Pancreas (tissue), 10 donors: ENCODE measurements at regions not wholly inside any gene's neighbourhood (a gene's known extent, or its start where the extent isn't known, plus 50 kb on each side); places are given as distances from the start of the nearest gene placed in this dataset.

Experiments used
- ATAC-seq, 4 donors: fragments of 200-7000 bp; cut with Tn5 transposase; one replicate each; pipeline versions ENCODE4 v1.8.0 to v1.9.1; 2020; ENCODE audit warnings: mild to moderate bottlenecking in 4 of 4, moderate library complexity in 4 of 4
- DNase-seq, 6 donors: peaks; one replicate each; pipeline ENCODE4 v3.0.0-alpha.2; 2020
- FAIRE-seq: peaks from 2 replicates; lab custom pipeline; 2012; peaks lifted over from hg19 to GRCh38; lab: Jason Lieb, UNC
- H3K27ac ChIP-seq, 4 donors: fragments of 200-600 bp; sonication (generic); 1 replicate in 3 of 4; 2 replicates in 1 of 4; pipeline versions ENCODE4 v1.5.0 to v1.8.0; 2020
- H3K27me3 ChIP-seq, 4 donors: fragments of 200-600 bp; one replicate each; pipeline ENCODE4 v1.8.0; 2021
- H3K36me3 ChIP-seq, 3 donors: fragments of 200-600 bp; sonication (generic) in 1 of 3; one replicate each; pipeline versions ENCODE4 v1.5.0 to v1.8.0; 2020 to 2021
- H3K4me1 ChIP-seq, 3 donors: fragments of 200-600 bp; one replicate each; pipeline ENCODE4 v1.8.0; 2021
- H3K4me3 ChIP-seq, 4 donors: fragments of 200-600 bp; sonication (generic) in 2 of 4; one replicate each; pipeline versions ENCODE4 v1.5.0 to v1.8.0; 2020 to 2021
- H3K9me3 ChIP-seq, 4 donors: fragments of 200-600 bp; one replicate each; pipeline ENCODE4 v1.8.0; 2021
- WGBS, 2 donors: extraction: QIAGEN DNeasy Blood & Tissue Kit; methylation state at CpG; one replicate each; pipeline ENCODE4 v1.1.7; 2013; 5-methylcytosine and 5-hydroxymethylcytosine counted together
- intact Hi-C, 3 donors: fragments of 100-400 bp; cut with DNase I; formaldehyde crosslinking; loops; one replicate each; pipeline versions ENCODE4 v1.11.1 to v1.14.2; 2022
- TF ChIP-seq, protein P1 (sequence below), 4 donors: fragments of 200-600 bp; sonication (generic) in 3 of 4; IDR thresholded peaks; one replicate each; pipeline versions ENCODE4 v1.5.0 to v1.8.0; 2021; ENCODE audit warnings: antibody characterized with exemption in 4 of 4
- donor health status: healthy with polysubstance abuse.
- donor health status: DM: no; HTN: no; CAD: no; lungs with moderate emphysema.
- donor health status: DM: no; HTN: no; CAD: no.
- donor health status: control.
- donor health status: control.
- donor health status: Bipolar disorder and iron deficiency.
- donor health status: DM: yes; HTN: yes; CAD: no.
- donor health status: DM: no; HTN: no; CAD: no.
- donor health status: DM: no; HTN: no; CAD: no.
- donor health status: DM: yes; HTN: yes; CAD: no.

DNA sequence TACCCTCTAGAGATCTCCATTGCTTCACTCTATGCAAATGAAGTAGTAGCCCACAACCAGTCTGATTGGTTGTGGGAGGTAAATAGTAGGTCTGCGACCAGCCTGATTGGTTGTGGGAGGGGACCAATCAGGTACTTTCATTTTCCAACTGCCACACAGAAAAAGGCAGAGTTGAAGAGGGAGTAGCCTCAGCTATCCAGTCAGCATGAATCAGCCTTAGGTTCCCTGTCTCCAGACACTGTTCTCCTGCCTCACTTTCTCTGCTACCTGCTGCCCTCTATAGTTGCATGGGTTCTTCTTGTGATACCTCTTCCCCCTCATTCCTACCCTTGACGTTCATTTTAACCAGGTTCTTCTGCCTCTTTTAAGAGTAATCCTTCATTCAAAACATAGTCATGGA is 114.5 kb upstream of the LYZL1 start:
- FAIRE-seq = no peak

DNA sequence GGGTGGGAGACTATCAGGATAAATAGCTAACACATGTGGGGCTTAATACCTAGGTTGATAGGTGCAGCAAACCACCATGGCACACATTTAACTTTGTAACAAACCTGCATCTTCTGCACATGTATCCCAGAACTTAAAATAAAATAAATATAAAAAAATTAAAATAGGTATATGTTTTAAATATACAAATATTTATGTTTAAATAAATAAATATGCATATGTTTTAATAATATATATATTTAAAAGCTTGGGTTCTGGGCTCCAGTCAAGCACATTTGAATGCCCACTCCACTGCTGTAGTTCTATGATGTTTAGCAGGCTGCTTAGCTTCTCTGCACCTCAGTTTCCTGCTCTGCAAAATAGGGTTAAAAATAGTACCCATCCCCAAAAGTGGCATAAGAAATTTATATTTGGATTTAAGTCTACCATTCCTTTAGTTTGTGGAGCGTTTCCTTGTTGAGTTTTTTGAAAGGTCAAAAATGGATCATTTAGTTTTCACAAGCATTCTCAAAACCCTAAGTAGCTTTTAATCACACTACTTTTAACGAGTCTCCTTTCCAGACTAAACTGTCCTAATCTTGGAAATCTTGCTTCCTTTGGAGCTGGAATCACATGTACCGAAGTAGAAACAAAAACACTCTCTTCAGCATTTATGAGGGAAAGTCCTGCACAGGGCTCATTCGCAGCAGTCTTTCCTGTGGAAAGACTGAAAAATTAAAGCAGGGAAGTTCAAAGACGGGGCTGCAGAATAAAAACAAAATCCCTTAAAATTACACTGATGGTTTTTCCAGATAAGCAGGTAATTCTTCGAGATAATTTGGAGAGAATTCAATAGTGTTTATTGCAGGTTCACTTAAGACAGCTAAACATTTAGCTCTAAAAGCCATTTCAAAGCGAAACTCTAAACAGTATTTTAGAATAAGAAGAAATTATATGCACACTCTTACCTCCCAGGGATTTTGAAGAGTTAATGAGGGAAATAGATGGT is 111.7 kb upstream of the LYZL1 start:
- no peak for ATAC-seq
- 53 to 63% methylated on average over 7 of the region's 7 CpGs for WGBS, 2 donors
- H3K27me3 ChIP-seq = no peaks in the 10 kb centered on the region
- no peaks in the 10 kb centered on the region for H3K36me3 ChIP-seq
- no peaks in the 10 kb centered on the region for H3K9me3 ChIP-seq
- DNase-seq = no peak
- intact Hi-C loops = no loop called here
- H3K4me1 ChIP-seq = no peaks in the 10 kb centered on the region
- TF ChIP-seq, protein P1, sequence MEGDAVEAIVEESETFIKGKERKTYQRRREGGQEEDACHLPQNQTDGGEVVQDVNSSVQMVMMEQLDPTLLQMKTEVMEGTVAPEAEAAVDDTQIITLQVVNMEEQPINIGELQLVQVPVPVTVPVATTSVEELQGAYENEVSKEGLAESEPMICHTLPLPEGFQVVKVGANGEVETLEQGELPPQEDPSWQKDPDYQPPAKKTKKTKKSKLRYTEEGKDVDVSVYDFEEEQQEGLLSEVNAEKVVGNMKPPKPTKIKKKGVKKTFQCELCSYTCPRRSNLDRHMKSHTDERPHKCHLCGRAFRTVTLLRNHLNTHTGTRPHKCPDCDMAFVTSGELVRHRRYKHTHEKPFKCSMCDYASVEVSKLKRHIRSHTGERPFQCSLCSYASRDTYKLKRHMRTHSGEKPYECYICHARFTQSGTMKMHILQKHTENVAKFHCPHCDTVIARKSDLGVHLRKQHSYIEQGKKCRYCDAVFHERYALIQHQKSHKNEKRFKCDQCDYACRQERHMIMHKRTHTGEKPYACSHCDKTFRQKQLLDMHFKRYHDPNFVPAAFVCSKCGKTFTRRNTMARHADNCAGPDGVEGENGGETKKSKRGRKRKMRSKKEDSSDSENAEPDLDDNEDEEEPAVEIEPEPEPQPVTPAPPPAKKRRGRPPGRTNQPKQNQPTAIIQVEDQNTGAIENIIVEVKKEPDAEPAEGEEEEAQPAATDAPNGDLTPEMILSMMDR (IDR thresholded peaks at IDR 0.05) = no peak
- no peak for FAIRE-seq
- H3K4me3 ChIP-seq = no peak overlapping the region
- H3K27ac ChIP-seq = no peak overlapping the region

More for the DNA sequence above, 114.5 kb upstream of the LYZL1 start:
- intact Hi-C loops = no loop called here
- 54 to 69% methylated on average over 2 of the region's 2 CpGs for WGBS, 2 donors
- Histone ChIP-seq H3K4me3 (no peak overlapping the region), H3K4me1 (no peaks in the 10 kb centered on the region), H3K9me3 (no peaks in the 10 kb centered on the region), H3K27me3 (no peaks in the 10 kb centered on the region), H3K36me3 (no peaks in the 10 kb centered on the region), H3K27ac (no peak overlapping the region)
- no peak for ATAC-seq
- TF ChIP-seq, protein P1 (IDR thresholded peaks at IDR 0.05) = no peak
- no peak for DNase-seq

DNA sequence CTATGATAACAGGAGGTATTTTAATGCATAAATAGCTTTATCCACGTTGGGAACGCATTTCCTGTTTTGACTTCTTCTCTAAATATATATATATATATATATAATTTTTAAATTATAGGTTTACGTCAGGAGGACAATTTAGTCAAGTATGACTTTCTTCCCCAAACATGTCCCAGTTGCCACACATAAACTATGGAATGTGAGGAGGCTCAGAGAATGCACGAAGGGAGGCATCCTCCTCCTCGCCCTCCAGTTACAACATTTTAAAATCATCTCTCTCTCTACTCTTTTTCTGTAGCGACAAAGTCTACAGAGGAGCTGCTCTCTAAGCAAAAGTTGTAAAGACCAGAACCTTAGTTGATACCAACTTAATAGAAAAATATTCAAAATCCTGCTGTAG is 106.9 kb upstream of the LYZL1 start:
- TF ChIP-seq, protein P1 (IDR thresholded peaks at IDR 0.05) = no peak
- Histone ChIP-seq H3K9me3 (no peaks in the 10 kb centered on the region), H3K4me1 (no peaks in the 10 kb centered on the region), H3K4me3 (no peak overlapping the region), H3K36me3 (no peaks in the 10 kb centered on the region), H3K27me3 (no peaks in the 10 kb centered on the region), H3K27ac (no peak overlapping the region)
- WGBS, 2 donors = 52 to 67% methylated on average over 6 of the region's 6 CpGs
- FAIRE-seq (no peak), ATAC-seq (no peak), DNase-seq (no peak)
- intact Hi-C loops = no loop called here

DNA sequence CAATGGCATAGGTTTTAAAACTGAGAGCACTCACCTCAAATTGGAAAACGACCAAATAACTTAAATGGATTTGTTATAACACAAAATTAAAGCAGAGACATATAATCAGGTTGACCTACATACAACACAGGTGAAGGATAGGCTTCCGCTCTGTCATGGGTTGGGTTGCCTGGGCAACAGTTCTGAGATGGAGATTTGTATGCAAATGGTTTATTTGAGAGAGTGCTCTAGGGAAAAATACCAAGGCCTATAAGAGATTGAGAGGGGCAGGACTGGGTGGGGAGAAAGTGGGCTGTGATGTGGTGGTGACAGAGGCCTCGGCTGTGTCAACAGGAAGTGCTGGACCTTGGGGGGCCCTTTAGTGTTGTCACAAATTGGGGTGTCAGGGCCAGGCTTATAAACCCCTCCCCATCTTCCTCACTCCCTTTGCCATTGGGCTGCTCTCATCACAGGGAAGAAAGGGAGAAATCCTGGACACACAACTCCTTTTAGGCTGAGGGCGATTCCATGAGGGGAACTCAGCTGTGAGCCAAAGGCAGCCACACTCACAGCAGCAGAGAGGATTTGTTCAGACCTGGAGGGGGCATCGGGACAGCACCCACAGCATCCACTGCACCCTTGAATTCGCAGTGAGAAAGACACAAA is 105.4 kb upstream of the LYZL1 start:
- Histone ChIP-seq H3K9me3 (no peaks in the 10 kb centered on the region), H3K4me3 (no peak overlapping the region), H3K36me3 (no peaks in the 10 kb centered on the region), H3K4me1 (no peaks in the 10 kb centered on the region), H3K27me3 (no peaks in the 10 kb centered on the region), H3K27ac (no peak overlapping the region)
- FAIRE-seq = no peak
- WGBS, 2 donors = 73 to 79% methylated on average over 6 of the region's 6 CpGs
- ATAC-seq = no peak
- DNase-seq = no peak
- TF ChIP-seq, protein P1 (IDR thresholded peaks at IDR 0.05) = no peak
- intact Hi-C loops = no loop called here
